ENCODE measurements at regions not wholly inside any gene's neighbourhood (a gene's known extent, or its start where the extent isn't known, plus 50 kb on each side); places are given as distances from the start of the nearest gene placed in this dataset.
"Not testable (repeated sequence)": the region's sequence is repeated elsewhere in the genome, so short reads cannot be mapped to it uniquely, and the experiment has no call there.

DNA sequence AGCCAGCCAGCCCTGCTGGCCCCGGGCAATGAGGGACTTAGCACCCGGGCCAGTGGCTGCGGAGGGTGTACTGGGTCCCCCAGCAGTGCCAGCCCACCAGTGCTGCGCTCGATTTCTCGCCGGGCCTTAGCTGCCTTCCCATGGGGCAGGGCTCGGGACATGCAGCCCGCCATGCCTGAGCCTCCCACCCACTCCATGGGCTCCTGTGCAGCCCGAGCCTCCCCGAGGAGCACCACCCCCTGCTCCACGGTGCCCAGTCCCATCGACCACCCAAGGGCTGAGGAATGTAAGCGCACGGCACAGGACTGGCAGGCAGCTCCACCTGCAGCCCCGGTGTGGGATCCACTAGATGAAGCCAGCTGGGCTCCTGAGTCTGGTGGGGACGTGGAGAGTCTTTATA, 72.5 kb upstream of the STARD13 start:
- DNase-seq (ENCODE audit: low spot score); H3K27ac Mint-ChIP-seq; H3K4me1 Mint-ChIP-seq (ENCODE audit: low read depth in 2 of 2); H3K4me3 Mint-ChIP-seq; H3K9me3 Mint-ChIP-seq; H3K36me3 Mint-ChIP-seq; ATAC-seq: not testable (repeated sequence)
- peaks cover 12 to 19% of the 10 kb centered on the region in 2 donors for H3K27me3 Mint-ChIP-seq

DNA sequence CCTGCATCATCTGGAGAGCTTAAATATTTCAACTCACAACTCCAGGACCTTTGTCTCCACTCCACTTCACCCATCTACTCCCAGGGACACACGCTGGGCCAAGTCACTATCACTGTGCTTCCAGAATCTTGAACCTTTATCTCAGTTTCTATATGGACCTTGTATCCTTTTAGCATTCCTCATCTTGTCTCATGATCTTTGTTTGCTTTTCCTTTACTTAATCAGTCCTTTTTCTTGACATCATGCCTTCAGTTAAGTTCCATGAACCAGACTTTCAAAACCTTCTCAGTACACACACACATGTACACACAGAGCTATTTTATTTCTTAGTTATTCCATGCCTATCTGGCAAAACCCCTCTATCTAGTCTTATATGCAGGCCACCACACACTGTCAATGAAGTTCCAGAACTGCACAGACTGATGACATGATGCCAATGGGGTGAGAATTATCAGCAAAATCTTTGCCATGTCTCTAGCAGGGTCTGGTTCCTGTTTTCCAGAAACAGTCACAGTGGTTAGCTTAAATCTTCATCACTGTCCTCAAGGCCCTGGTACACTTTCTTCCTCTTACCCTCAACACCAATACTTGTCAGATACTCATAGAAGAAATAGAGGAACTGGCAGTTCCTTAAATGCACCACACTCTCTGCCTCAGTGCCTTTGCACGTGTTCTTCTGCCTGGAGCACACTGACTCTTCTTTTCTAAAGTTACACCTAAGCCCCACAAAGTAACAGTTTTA, 77.6 kb upstream of the STARD13 start:
- H3K4me3 Mint-ChIP-seq: no peak overlapping the region
- peaks cover 6 to 26% of the 10 kb centered on the region in 2 donors for H3K27me3 Mint-ChIP-seq
- DNase-seq (ENCODE audit: low spot score) (no peak), ATAC-seq (no peak)
- peaks cover 4% of the 10 kb centered on the region for H3K9me3 Mint-ChIP-seq
- H3K36me3 Mint-ChIP-seq: no peaks in the 10 kb centered on the region
- H3K4me1 Mint-ChIP-seq (ENCODE audit: low read depth in 2 of 2): peaks cover 0 to 4% of the 10 kb centered on the region in 2 donors
- H3K27ac Mint-ChIP-seq: no peak overlapping the region

DNA sequence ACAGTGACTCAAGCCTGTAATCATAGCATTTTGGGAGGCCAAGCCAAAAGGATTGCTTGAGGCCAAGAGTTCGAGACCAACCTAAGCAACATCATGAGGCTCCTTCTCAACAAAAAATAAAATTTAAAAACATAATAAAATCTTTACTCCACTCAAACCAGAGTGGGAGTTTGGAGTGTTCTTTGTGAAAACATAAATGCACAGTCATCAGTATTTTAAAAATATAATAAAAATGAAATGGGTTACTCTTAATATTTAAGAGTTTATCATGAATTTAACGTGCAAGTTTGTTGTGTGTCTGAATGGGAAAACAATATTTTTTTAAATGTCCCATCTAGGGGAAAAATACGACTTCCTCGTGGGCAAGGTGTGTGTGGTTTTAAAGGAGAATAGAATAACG, 78.6 kb upstream of the STARD13 start:
- H3K36me3 Mint-ChIP-seq: no peaks in the 10 kb centered on the region
- DNase-seq (ENCODE audit: low spot score) (no peak), ATAC-seq (no peak)
- peaks cover 4% of the 10 kb centered on the region for H3K9me3 Mint-ChIP-seq
- no peak overlapping the region for H3K4me3 Mint-ChIP-seq
- H3K27ac Mint-ChIP-seq: no peak overlapping the region
- H3K4me1 Mint-ChIP-seq (ENCODE audit: low read depth in 2 of 2): peaks cover 0 to 5% of the 10 kb centered on the region in 2 donors
- peaks cover 6 to 31% of the 10 kb centered on the region in 2 donors for H3K27me3 Mint-ChIP-seq

DNA sequence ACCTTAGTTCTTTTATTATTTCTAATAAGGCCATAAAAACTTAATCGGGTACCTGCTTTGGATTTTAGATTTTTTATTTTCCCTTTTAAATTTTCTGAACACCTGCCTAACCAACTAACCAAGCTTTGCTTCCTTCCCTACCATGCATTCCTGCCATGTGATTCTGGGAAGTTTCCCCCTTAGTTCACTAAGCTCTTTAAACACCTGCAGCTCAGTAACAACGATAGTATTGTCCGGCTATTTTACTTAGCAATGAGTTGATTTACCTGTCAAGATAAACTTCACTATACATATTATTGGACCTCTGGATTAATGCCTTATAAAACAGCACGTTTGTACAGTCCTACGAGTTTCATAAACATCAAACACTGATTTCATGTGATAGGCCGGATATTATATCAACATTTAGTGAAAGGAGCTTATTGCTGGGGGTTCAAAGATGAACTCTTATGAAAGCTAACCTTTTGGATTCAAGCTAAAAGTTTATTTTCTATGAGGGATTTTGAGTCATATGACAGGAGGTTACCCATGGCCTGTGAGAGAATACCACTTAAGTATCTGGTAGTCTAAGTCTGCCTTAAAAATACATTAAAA, 81.0 kb upstream of the STARD13 start:
- Mint-ChIP-seq H3K27me3 (peaks cover 6 to 35% of the 10 kb centered on the region in 2 donors), H3K27ac (no peak overlapping the region), H3K4me3 (no peak overlapping the region), H3K4me1 (ENCODE audit: low read depth in 2 of 2) (peaks cover 0 to 5% of the 10 kb centered on the region in 2 donors), H3K9me3 (peaks cover 7% of the 10 kb centered on the region), H3K36me3 (no peaks in the 10 kb centered on the region)
- ATAC-seq: no peak
- DNase-seq (ENCODE audit: low spot score): no peak

DNA sequence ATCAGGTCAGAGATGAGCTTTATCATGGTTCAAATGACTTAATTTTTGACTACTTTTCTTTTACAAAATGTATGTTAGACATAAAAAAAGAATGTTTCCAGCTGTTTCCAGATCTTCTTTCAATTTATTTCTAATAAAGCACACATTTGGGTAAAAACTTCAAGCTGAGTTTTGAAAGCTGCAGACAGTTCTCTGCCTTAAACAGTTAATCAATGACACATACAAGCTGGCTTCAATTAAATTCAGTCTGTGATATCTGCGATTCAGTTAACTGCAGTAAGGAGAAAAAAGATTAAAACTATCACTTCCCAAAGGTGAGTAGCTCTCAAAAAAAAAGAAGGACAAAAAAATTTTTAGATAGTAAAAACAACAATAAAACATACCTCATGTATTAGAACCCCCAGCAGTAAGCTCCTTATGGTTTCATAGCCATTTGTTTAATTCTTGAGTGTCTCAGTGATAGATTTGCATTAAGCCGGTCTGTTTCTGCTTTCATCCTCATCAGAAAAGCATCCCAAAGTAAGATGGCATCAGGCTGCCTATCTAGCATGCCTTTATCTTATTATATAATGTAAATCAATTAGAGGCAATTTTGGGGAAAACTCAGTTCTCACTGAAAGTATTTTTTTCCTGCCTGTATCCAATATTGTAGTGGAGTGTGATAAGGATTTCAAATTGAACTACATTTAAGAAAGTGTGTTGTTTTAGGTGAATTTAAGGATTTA, 81.8 kb upstream of the STARD13 start:
- H3K36me3 Mint-ChIP-seq: no peaks in the 10 kb centered on the region
- peaks cover 6 to 35% of the 10 kb centered on the region in 2 donors for H3K27me3 Mint-ChIP-seq
- DNase-seq (ENCODE audit: low spot score): no peak
- no peak overlapping the region for H3K4me3 Mint-ChIP-seq
- no peak overlapping the region for H3K27ac Mint-ChIP-seq
- H3K4me1 Mint-ChIP-seq (ENCODE audit: low read depth in 2 of 2): peaks cover 0 to 5% of the 10 kb centered on the region in 2 donors
- peaks cover 7% of the 10 kb centered on the region for H3K9me3 Mint-ChIP-seq
- no peak for ATAC-seq

DNA sequence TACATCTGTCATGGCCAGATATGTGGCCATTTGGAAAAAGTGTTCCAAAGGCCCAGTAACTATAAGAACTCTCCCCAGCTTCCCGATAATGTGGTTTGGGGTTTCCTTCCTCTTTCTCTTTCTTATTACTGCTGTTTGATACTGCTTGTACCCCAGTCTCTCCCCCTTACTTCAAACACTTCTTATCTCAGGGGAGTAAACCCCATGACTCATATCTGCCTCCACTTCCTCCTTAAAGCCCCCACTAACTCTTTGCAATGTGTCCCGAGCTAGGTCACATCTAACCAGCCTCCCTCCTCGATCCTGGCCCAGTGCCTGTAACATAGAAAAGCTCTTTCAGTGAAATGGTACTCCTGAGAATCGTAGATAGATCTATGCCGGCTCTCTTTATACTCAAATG, 82.4 kb upstream of the STARD13 start:
- Mint-ChIP-seq H3K36me3 (no peaks in the 10 kb centered on the region), H3K9me3 (peaks cover 6% of the 10 kb centered on the region), H3K27me3 (peaks cover 5 to 32% of the 10 kb centered on the region in 2 donors), H3K27ac (no peak overlapping the region), H3K4me3 (no peak overlapping the region), H3K4me1 (ENCODE audit: low read depth in 2 of 2) (peaks cover 0 to 5% of the 10 kb centered on the region in 2 donors)
- ATAC-seq (peak in 1 of 2 donors; percentile 53), DNase-seq (ENCODE audit: low spot score) (no peak)

DNA sequence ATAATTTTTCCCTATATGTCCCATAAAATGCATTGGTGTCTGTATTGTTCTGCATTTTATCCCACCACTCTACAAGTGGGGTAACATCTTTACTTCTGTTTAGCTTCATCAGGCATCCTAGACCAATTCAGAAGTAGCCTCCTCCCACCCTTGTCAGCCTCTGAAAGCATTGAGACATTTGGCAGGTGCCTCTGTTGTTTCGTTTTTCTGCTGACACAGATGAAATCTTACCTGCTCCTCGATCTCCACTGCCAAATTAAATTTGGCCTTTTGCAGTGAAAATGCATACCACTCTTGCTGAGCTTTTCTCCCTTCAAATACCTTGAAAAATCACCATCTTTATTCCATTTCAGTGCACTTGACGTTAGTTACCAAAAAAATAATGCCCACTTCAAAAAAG, 83.5 kb upstream of the STARD13 start:
- Mint-ChIP-seq H3K4me1 (ENCODE audit: low read depth in 2 of 2) (peaks cover 0 to 5% of the 10 kb centered on the region in 2 donors), H3K4me3 (no peak overlapping the region), H3K27ac (no peak overlapping the region), H3K36me3 (no peaks in the 10 kb centered on the region), H3K27me3 (peaks cover 3 to 23% of the 10 kb centered on the region in 2 donors), H3K9me3 (peaks cover 3% of the 10 kb centered on the region)
- ATAC-seq: no peak
- no peak for DNase-seq (ENCODE audit: low spot score)

DNA sequence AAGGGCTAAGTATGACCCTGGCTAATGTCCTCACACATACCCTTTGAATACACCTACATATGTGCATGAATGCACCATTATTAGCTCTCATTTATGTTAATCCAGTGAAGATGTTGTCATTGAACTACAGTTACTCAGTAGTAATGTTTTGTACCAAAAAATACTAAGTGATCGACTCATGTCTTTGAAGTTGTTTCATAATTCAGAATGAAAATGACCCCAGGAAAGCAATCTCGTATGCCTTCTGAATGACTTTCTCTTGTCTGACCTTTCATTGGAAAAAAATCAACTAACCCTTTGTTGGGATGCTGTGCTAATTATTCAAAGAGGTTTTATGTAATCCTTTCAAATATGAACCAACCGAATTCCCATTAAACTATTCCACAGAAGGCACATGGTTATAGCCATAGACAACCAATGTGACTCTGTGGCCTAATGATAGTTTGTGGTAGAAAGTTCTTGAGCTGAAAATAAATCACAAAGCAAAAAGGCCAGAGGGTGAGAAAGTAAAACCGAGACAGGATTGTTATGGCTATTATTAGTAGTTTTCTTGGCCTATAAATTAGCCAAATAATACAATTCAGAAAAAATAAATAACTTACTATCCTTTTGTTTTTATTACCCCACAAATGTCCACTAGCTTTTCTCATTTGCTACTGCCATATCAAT, 86.8 kb upstream of the STARD13 start:
- Mint-ChIP-seq H3K4me3 (no peak overlapping the region), H3K9me3 (peaks cover 3% of the 10 kb centered on the region), H3K27me3 (peaks cover 3 to 19% of the 10 kb centered on the region in 2 donors), H3K4me1 (ENCODE audit: low read depth in 2 of 2) (peaks cover 0 to 5% of the 10 kb centered on the region in 2 donors), H3K36me3 (no peaks in the 10 kb centered on the region), H3K27ac (no peak overlapping the region)
- DNase-seq (ENCODE audit: low spot score) (no peak), ATAC-seq (no peak)

DNA sequence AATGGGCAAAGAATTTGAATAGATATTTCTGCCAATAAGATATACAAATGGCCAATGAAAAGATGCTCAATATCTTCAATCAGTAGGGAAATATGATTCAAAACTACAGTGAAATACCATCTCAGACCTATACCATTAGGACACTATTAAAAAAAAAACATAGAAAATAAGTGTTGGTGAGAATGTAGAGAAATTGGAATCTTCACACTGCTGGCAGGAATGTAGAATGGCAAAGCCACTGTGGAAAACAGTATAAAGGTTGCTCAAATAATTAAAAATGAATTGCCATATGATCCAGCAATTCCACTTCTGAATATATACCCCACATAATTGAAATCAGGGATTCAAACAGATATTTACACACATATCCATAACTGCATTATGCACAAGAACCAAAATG, 88.1 kb upstream of the STARD13 start:
- no peak overlapping the region for H3K4me3 Mint-ChIP-seq
- H3K27me3 Mint-ChIP-seq: peaks cover 0 to 12% of the 10 kb centered on the region in 2 donors
- ATAC-seq: no peak
- H3K36me3 Mint-ChIP-seq: no peaks in the 10 kb centered on the region
- DNase-seq (ENCODE audit: low spot score): no peak
- H3K9me3 Mint-ChIP-seq: peaks cover 3% of the 10 kb centered on the region
- no peaks in the 10 kb centered on the region for H3K4me1 Mint-ChIP-seq (ENCODE audit: low read depth in 2 of 2)
- H3K27ac Mint-ChIP-seq: no peak overlapping the region

DNA sequence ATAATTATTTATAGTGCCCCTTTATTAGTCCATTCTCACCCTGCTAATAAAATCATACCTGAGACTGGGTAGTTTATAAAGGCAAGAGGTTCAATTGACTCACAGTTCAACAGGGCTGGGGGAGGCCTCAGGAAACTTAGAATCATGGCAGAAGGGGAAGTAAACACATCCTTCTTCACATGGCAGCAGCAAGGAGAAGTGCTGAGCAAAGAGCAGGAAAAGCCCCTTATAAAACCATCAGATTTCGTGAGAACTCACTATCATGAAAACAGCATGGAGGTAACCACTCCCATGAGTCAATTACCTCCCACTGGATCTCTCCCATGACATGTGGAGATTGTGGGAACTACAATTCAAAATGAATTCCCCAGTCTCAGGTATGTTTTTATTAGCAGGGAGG, 89.9 kb upstream of the STARD13 start:
- Mint-ChIP-seq H3K27me3 (peaks cover 0 to 6% of the 10 kb centered on the region in 2 donors), H3K27ac (no peak overlapping the region), H3K4me3 (no peak overlapping the region), H3K36me3 (no peaks in the 10 kb centered on the region), H3K9me3 (peaks cover 3% of the 10 kb centered on the region), H3K4me1 (ENCODE audit: low read depth in 2 of 2) (no peaks in the 10 kb centered on the region)
- ATAC-seq: no peak
- DNase-seq (ENCODE audit: low spot score): no peak

DNA sequence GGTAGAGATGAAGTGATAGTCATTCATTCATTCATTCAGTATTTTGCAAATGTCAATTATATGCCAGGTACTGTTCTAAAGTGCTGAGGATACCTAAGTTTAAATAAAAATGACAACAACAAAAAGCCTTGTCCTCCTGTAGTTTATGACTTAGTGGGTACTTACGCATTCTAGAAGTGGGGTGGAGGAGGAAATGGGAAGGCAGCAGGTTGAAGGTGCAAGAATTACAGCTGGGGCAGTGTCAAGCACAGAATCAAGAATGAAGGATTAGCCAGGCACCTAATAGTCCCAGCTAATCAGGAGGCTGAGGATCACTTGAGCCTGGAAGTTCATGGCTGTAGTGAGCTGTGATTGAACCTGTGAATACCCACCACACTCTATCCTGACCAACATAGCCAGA, 90.7 kb upstream of the STARD13 start:
- no peak for DNase-seq (ENCODE audit: low spot score)
- Mint-ChIP-seq H3K36me3 (no peaks in the 10 kb centered on the region), H3K4me3 (no peak overlapping the region), H3K27ac (no peak overlapping the region), H3K4me1 (ENCODE audit: low read depth in 2 of 2) (no peaks in the 10 kb centered on the region), H3K9me3 (no peaks in the 10 kb centered on the region), H3K27me3 (peaks cover 0 to 6% of the 10 kb centered on the region in 2 donors)
- ATAC-seq: no peak

DNA sequence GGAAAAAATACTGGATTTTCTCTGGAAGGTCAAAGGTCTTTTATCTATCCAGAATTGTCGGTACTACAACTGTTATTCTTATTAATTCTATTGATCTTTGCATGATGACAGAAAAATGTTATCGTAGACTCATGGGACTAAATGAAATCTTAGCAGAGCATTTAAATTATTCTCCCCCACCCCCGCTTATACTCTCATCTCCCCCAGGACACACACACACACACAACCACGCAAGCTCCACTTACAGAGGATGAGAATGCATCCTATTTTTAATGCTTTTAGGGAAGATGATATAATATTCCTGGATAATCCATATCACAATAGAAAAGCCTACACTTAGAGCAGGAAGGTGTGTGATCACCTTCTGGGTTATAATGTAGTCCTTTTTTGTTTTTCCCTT, 91.9 kb upstream of the STARD13 start:
- Mint-ChIP-seq H3K4me1 (ENCODE audit: low read depth in 2 of 2) (no peaks in the 10 kb centered on the region), H3K27me3 (peaks cover 0 to 6% of the 10 kb centered on the region in 2 donors), H3K4me3 (no peak overlapping the region), H3K27ac (no peak overlapping the region), H3K9me3 (no peaks in the 10 kb centered on the region), H3K36me3 (no peaks in the 10 kb centered on the region)
- DNase-seq (ENCODE audit: low spot score) (no peak), ATAC-seq (no peak)

DNA sequence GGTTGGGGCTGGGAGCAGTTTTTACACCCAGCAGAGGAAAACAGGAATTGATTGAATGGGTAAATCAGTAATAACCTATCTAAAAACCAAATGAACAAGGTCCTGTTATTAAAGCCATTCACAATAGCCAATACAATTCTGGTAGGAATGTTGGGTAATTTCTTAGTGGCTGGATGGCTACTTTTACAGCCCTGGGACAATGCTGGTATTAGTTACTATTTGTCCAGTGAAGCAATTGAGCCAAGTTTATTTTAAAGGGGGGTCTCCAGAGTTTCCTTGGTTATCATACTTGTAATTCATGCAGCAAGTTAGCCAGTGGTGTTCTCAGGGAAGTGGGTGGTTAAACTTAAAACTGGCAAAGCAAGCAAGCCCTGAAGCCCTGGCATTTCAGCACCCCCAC, 92.3 kb upstream of the STARD13 start:
- no peak overlapping the region for H3K27ac Mint-ChIP-seq
- H3K9me3 Mint-ChIP-seq: no peaks in the 10 kb centered on the region
- no peak for ATAC-seq
- no peaks in the 10 kb centered on the region for H3K4me1 Mint-ChIP-seq (ENCODE audit: low read depth in 2 of 2)
- H3K27me3 Mint-ChIP-seq: peaks cover 0 to 6% of the 10 kb centered on the region in 2 donors
- no peak overlapping the region for H3K4me3 Mint-ChIP-seq
- no peaks in the 10 kb centered on the region for H3K36me3 Mint-ChIP-seq
- no peak for DNase-seq (ENCODE audit: low spot score)

DNA sequence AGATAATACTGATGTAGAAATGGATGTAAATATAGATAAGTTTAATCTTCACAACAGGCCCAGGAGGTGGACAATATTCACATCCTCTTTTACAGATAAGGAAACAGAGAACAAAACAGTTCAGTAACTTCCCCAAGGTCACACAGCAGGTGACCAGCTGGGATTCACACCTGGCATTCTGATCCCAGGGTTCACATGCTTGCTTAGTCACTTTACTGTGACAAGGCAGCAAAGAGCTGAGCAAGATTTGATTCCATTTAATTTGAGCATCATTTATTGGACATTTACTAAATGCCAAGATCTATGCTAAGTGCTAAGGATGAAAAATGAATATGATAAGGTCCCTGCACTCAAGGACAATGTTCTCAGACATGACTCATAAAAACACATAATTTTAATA, 94.1 kb upstream of the STARD13 start:
- DNase-seq (ENCODE audit: low spot score): no peak
- no peak overlapping the region for H3K4me3 Mint-ChIP-seq
- no peaks in the 10 kb centered on the region for H3K36me3 Mint-ChIP-seq

More for the DNA sequence above, 94.1 kb upstream of the STARD13 start:
- no peak for ATAC-seq
- H3K27ac Mint-ChIP-seq: no peak overlapping the region
- H3K27me3 Mint-ChIP-seq: peaks cover 0 to 6% of the 10 kb centered on the region in 2 donors
- no peaks in the 10 kb centered on the region for H3K4me1 Mint-ChIP-seq (ENCODE audit: low read depth in 2 of 2)
- H3K9me3 Mint-ChIP-seq: no peaks in the 10 kb centered on the region

Measured in natural killer cell treated with Interleukin-12 subunit alpha and Interleukin-12 subunit beta and Interleukin-15 and Interleukin-18, amount 100 ng/mL, for 72 hours (primary cell).